GM13977 (cell line): ENCODE measurements at regions not wholly inside any gene's neighbourhood (a gene's known extent, or its start where the extent isn't known, plus 50 kb on each side); places are given as distances from the start of the nearest gene placed in this dataset.

Experiments used
- DNase-seq: peaks from one replicate; pipeline ENCODE4 v3.0.0; 2012; ENCODE audit warnings: low spot score
- CTCF ChIP-seq: IDR thresholded peaks from 2 replicates; pipeline ENCODE4 v1.5.1; 2012; ENCODE audit warnings: mild to moderate bottlenecking, control low read depth; ENCODE audit not compliant: insufficient read depth; ENCODE audit errors: extremely low read depth, missing control alignments
- in situ Hi-C: fragments of 300-500 bp; cut with MboI; formaldehyde crosslinking; loops from one replicate; pipeline ENCODE4 v1.12.0; 2022; ENCODE audit warnings: low sequenced_read_pairs, low pct_unique_long_range_greater_than_20kb, mixed read lengths, inconsistent platforms; ENCODE audit not compliant: unreplicated experiment

- no peak for TF ChIP-seq CTCF
- in situ Hi-C loops = loop anchor here (10.0 kb wide), 1 partner anchor 67 kb away; no protein-coding TSS in a partner anchor
- DNase-seq = no peak
These were observed 127.9 kb downstream of the PALM2AKAP2 start for GRCh38 chr9:109907810-109908458.

- in situ Hi-C loops = loop anchor here (10.0 kb wide), 1 partner anchor 66 kb away; no protein-coding TSS in a partner anchor
- no peak for DNase-seq
- no peak for TF ChIP-seq CTCF
These were observed 128.7 kb downstream of the PALM2AKAP2 start for GRCh38 chr9:109908459-109909390.

- in situ Hi-C loops = loop anchor here (5.0 kb wide), 1 partner anchor 146 kb away; no protein-coding TSS in a partner anchor
- TF ChIP-seq CTCF = no peak
- DNase-seq = no peak
These were observed 130.9 kb downstream of the PALM2AKAP2 start for GRCh38 chr9:109910671-109911518.

- in situ Hi-C loops = loop anchor here (5.0 kb wide), 1 partner anchor 145 kb away; no protein-coding TSS in a partner anchor
- DNase-seq = no peak
- no peak for TF ChIP-seq CTCF
These were observed 132.1 kb downstream of the PALM2AKAP2 start for GRCh38 chr9:109912082-109912582.

GRCh38 chr9:109912726-109913460, 132.9 kb downstream of the PALM2AKAP2 start:
- no peak for DNase-seq
- in situ Hi-C loops = loop anchor here (5.0 kb wide), 1 partner anchor 144 kb away; no protein-coding TSS in a partner anchor

More at GRCh38 chr9:109912726-109913460, 132.9 kb downstream of the PALM2AKAP2 start:
- TF ChIP-seq CTCF = no peak
